T-helper 2 cell treated with Interferon-gamma antibody and Interleukin-4, amounts not matched to agents 100 ng/mL and 5 ng/mL, for 36 hours (primary cell): ENCODE measurements at regions not wholly inside any gene's neighbourhood (a gene's known extent, or its start where the extent isn't known, plus 50 kb on each side); places are given as distances from the start of the nearest gene placed in this dataset.

Experiments
- intact Hi-C: fragments of 100-400 bp; cut with micrococcal nuclease; formaldehyde crosslinking; loops from one replicate; pipeline ENCODE4 v1.15.1; 2023

GRCh38 chr5:64110222-64110621, 55.4 kb upstream of the RNF180 start:
- intact Hi-C loops, result no loop called here

GRCh38 chr5:64108674-64109073, 57.0 kb upstream of the RNF180 start:
- intact Hi-C loops, result no loop called here

- intact Hi-C loops, result no loop called here
Measured at GRCh38 chr5:64100203-64100602, 65.4 kb upstream of the RNF180 start.

GRCh38 chr5:64096771-64097170, 68.9 kb upstream of the RNF180 start:
- intact Hi-C loops, result no loop called here

- intact Hi-C loops, result no loop called here
Measured at GRCh38 chr5:64077589-64077988, 88.1 kb upstream of the RNF180 start.

GRCh38 chr5:64074533-64074932, 91.1 kb upstream of the RNF180 start:
- intact Hi-C loops, result loop anchor here (5.0 kb wide), 1 partner anchor 538 kb away; no protein-coding TSS in a partner anchor

- intact Hi-C loops, result no loop called here
Measured at GRCh38 chr5:64069486-64069885, 96.2 kb upstream of the RNF180 start.

GRCh38 chr5:64050296-64050695, 88.1 kb upstream of the HTR1A start:
- intact Hi-C loops, result no loop called here

GRCh38 chr5:64040490-64040889, 78.2 kb upstream of the HTR1A start:
- intact Hi-C loops, result no loop called here

GRCh38 chr5:64026493-64026892, 64.2 kb upstream of the HTR1A start:
- intact Hi-C loops, result no loop called here

- intact Hi-C loops, result no loop called here
Measured at GRCh38 chr5:64019746-64020145, 57.5 kb upstream of the HTR1A start.

- intact Hi-C loops, result no loop called here
Measured at GRCh38 chr5:64018966-64019365, 56.7 kb upstream of the HTR1A start.

GRCh38 chr5:64015824-64016223, 53.6 kb upstream of the HTR1A start:
- intact Hi-C loops, result no loop called here
